ENCODE measurements at regions not wholly inside any gene's neighbourhood (a gene's known extent, or its start where the extent isn't known, plus 50 kb on each side); places are given as distances from the start of the nearest gene placed in this dataset.

DNA sequence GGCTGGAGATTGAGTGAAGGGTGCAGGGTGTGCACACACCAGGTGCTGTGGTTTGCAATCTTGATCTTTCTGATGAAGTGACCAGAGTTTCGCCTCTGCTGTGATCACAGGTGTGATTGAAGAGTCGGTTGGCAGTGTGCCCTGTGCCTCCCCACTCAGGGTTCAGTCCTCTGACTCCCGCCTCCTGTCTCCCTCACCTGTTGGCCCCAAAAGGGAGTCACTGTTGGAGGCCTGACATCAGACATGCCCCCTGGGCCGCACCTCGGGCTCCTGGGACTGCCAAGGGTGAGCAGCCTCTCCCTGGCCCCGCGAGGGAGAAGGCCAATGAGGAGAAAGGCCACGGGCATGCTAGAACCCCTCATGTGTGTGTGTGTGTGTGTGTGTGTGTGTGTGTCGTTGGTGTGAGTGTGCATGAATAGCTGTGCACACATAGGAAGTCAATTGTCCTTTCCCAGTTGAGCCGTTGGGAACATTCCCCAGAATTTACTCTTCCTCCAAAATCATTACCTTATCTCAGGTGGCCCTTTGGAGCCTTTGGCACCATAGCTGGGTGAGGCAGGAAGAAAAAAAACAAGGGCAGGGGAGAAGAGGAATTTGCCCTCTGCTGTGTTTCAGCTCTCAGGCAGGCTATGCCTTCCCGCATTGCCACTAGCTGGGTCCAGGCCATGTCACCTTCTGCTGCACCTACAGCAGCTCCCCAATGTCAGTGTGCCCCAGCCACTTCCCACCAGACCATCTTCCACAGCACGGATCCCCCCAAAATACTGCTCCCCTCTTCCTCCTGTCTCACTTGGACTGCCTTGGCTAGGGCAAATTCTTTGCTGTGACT lies 78.1 kb upstream of the LAPTM4A start:
- TF ChIP-seq EZH2phosphoT487 (IDR thresholded peaks at IDR 0.05; ENCODE audit: insufficient read depth, low read depth) (no peak), EZH2 (IDR thresholded peaks at IDR 0.05; ENCODE audit: insufficient read depth, poor library complexity, severe bottlenecking) (no peak)

All from GM23248 (cell line).